GF-D8 (cell line): ENCODE measurements at regions not wholly inside any gene's neighbourhood (a gene's known extent, or its start where the extent isn't known, plus 50 kb on each side); places are given as distances from the start of the nearest gene placed in this dataset.
A peak's percentile ranks its signal among the peaks of the same experiment; 100 is the strongest.

Source experiments
- DNase-seq: peaks from one replicate; lab custom pipeline; 2025; lab: John Stamatoyannopoulos, UW

DNA sequence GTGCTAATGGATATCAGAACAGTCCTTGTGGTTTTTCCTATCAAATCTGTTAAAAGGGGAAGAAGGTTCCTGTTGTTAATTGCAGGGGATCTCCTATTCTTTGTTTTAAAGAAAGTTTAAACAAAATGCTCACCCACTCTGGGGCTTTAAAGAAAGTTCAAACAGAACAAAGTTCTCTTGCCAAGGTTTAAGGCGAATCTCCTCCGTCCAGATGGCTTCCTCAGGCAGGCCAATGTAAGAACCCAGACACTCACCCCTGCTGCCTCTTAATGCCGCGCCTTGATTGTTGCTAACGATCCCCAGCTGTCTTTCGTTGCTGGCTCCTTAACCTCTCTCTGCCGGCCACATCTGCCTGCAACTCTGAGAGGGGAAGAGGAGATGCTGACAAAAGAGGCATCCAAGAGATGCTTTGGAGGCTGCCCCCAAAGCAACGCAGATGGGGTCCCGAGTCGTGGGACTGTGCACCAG is 235.0 kb upstream of the PRDM1 start:
- DNase-seq: no peak

DNA sequence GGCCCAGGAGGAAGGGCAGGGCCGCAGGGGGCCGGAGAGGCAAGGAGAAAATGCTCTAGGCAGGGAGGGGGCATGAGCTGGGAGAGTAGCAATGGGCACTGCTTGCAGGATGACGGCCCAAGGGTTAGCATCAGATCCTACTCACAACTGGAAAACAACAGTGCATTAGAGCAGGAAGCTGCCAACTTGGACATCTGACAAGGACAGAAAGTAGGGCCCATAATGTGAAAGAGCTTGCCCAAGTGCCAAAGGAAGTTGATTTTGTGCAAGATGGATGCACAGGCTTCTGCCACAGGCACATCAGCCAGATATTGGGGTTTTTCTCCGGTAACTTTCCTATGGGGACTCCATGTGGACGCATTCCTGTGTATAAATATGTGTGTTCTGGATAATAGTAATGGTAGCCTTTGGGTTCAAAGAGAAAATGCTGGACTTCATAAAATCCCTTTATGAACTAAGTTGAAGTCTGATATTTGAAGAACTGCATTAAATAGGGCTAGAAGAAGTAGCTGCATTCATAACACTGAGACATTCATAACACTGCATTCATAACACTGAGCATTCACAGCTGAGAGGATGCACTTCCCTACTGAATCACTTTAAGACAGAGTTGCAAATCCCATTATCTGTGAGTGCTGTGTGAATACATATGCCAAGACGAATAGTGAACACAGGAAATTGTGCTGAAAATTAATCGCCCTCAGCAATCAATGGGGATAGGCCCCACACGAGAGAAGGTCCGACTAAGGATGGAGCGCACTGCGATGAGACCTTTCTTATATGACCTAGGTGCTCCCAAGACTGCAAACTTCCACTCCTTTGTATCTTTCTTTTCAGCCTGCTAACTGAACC is 235.6 kb upstream of the PRDM1 start:
- DNase-seq: no peak

DNA sequence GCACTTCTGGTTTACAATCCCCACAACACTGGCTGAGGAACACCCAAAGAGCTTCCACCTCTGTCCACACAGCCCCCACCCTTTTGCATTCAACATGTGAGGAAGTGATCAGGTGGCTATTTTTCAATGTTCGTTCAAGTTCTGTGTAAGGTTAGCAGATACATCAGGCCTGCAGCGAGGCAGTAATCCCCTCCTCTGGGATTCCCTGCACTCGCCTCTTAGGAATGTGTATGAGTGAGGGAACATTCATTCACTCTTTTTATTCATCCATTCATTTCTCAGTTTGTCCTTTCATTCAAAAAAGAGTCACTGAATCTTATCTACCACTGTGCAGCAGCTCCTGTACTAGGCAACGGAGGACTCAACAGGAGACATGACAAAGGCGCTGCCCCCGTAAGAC is 236.4 kb upstream of the PRDM1 start:
- DNase-seq: no peak

DNA sequence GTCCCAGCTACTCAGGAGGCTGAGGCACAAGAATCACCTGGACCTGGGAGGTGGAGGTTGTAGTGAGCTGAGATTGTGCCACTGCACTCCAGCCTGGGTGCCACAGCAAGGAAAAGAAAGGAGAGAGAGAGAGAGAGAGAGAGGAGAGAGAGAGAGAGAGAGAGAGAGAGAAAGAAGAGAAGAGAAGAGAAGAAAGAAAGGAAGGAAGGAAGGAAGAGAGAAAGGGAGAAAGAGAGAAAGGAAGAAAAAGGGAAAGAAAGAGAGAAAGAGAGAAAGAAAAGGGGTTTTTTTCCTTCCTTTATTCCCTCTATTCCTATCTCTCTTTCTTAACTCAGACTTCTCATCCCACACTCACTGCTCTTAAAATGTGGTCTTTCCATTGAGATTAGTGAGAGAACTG is 238.7 kb upstream of the PRDM1 start:
- no peak for DNase-seq

DNA sequence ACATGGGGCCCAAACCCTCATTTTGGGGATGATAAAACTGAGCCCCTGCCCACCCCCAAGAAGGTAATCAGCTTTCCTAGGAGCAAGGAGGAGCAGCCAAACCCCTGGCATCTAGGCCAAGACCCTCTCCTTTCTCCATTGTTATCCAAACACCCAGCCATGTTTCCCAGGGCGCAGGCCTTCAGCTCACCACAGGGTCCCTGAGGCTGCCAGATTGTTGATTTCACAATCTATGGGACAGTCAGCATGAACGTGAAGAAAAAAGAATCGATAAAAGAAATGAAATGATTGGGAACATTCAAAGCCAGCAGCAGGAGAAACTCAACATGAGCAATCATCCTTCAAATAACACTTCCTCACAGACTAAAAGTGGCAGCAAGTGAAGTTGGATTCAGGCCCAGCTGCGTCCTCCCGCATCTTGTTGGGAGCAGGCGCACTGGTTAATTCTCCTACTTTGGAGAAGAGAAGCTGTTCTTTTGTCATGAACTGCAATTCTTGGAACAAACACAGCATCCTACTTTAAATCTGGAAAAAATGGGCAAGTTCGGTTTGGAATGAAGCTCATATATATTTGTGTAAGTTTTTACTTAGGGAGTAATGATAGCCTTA is 241.8 kb upstream of the PRDM1 start:
- no peak for DNase-seq

DNA sequence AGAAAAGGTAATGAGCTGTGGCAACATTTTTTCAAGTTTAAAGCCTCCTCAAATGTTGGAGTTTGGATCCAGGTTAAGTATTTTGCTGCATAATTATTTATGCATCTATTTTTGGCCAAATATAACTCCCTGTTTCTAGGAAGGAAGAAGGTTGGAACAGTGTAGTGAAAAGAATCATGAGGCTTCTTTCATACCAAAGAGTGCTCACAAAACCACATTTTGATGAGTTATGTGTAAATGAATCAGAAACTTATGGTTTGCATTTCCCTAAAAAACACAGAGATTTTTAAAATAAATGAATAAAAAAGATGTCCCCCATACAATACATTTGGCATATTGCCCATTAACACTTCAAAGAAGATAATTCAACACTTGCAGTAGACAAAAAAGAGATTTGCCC is 246.9 kb upstream of the PRDM1 start:
- DNase-seq: no peak

DNA sequence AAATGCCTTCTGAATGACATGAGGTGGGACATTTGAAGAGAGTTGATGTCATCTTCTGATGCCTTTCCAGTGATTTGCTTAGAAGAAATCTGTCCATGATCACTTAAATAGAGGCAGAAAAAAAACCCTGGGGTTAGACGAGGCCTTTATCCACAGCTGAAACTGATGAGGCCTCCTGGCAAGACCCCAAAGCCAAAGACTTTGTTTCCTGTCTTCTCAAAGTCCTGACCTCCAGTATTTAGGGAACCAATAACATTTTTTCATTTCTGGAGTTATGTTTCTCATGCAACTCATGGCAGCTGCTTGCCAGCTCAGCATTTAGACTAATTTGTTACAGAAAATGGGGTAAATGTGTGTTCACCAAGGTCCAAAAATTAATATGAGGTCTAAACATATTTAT is 248.0 kb upstream of the PRDM1 start:
- no peak for DNase-seq

DNA sequence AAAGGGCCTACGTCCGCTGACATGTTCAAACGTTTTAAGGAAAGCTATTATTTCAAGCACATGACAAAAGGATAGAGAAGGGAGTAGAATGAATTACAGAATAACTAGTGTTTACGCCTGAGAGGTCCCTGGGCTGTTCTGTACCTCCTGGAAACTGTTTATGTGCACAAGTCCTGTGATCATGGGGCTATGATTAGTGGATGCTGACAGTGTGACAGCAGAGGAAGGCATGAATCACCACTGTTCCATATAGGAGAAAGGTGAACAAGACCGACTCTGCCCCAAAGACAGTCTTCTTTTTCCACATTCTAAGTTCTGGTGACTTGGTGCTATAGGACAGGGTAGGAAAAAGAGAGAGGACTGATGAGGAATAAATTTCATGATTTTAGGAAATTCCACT is 249.2 kb upstream of the PRDM1 start:
- DNase-seq: no peak

DNA sequence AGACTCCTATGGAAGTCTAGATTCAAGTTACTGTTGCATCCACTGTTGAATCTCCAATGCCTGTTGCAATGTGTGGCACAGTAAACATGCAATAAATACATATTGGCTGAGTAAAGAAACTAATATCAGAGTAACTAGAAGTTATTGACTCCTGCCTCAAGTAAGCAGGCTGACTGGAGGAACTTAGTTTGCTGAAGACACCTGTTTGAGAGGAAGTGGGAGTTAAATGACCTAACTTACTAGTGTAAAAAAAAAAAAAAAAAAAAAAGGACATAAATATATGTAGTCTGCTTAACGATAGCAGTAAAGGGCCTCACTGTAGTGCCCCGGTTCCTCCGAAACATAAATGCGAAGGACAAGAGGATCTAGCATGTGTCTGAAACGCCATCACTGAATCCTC is 249.8 kb upstream of the PRDM1 start:
- no peak for DNase-seq

DNA sequence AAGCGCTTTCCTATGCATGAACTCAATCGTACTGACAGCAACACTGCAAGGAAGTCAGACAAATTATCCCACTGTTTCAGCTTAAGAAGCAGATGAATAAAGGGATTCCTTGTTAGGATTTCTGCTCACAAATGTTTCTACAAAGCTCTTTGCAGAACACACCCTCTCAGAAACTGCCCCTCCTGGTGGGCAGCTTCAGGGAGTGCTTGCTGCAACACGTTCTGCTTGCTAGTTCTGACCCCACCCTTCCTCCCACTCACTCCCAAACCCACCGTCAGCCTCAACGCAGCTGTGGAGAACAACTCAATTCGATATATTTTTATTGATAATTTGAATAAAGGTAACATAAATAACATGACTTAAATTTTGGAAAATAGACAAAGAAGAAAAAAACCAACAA is 250.8 kb upstream of the PRDM1 start:
- no peak for DNase-seq

DNA sequence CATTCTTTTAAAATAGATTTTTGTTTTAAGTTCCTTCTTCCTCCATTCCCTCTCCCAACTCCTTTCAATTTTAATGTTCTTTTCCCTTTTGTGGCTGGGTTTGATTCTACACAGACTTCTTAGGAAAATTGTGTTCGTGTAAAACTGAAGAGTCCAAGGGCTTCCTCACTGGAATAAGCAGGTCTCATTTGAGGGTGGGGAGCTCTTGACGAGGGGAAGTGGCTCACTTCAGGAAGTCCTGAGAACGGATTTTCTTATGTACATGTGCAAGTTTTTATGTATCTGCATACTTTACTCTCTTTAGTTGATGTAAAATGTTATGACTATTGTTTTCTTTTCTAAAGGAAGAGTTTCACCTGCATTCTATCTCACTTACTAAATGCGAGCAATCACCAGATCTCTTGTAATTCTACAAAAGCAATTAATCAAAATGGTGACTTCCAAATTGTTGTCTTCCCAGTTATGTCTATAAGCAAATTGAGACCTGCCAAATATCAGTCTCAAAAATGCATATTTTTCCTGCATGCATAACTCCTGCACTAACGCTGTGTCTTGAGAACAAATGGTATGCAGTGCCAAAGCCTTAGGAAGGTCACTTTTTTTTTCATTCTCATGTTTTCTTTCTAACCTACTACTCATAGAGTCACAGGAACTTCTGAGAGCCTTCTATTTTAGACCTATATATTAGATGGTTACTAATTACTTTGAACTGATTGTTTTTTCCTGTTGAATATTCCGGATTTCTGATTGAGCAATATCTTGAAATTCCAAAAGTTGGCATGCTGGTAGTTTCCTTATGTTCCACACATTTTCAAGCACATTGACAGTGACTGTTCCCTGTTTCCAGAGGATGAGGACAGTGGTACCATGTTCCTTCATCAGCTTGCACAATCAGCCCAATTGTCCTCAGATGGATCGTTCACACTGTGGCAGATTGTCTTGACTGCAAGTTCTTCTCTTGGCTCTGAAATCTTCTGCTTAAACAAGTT is 251.9 kb upstream of the PRDM1 start:
- DNase-seq: no peak

DNA sequence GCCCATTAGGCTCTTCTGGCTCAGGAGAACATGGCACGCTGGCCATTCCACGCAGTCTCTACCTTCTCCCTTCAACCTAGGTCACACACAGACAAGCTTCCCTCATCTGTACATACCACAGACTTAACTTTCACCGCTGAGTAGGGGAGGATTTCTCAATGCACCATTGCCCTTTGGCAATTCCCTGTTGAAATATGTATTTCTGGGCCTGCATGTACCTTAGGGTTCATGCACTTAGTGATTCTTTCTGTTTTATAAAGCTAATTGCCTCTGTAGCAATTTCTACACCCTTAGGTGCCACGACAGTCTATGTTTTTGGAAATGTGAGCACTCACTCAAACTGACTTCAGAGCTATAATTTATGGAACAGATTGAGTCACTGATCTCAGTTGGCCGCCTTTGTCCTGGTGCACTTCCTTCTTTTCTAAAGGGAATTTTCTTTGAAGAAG is 253.8 kb upstream of the PRDM1 start:
- DNase-seq: peak; percentile 78

DNA sequence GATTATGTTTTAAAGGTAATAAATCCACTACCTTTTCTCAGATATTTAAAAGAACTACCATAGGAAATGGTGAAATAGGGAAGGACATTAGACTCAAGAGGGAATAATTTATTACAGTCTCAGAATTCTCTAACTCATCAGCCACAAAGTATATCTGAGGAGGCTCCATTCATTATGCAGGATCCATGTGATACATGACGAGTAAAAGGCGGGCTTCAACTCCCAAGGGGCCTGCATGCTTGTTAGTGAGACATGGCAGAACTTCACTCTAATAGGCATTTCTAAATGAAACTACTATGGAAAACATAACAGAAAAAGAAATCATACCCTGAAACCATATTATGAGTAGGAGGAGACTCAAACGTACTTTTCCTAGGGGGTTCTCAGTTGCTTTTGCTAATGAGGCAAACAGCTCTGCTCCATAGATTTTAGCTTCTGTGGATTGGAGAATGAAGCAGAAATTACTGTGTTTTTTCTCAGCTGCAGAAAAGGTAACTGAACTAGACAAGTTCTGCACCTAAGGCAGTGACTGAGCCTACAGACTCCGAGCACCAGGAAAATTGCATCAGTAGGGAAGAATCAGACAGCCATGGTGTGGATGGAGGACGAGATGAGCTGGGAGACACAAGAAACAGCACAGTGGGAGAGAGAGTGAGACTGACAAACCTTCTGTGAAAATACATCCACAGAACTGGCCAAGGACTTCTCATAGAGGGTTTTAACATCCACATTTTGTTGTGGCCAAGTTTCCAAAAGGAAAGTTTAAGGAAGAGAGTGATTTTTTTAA is 254.6 kb upstream of the PRDM1 start:
- no peak for DNase-seq

DNA sequence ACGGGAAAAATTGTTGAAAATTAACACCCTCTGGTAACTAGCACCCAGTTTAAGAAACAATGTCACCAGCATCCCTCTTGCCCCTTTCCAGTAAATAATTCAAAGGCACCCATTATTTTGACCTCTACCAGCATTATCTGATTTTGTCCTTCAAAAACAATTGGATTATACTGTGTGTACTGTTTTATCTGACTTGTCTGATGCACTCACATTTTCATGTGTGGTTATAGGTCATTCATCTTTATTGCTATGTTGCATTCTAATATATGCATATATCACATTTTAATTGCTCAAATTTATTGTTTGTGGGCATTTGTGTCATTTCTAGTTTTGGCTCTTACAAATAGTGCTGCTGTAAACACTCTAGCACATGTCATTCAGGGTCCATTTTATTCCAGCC is 260.9 kb upstream of the PRDM1 start:
- DNase-seq: no peak

DNA sequence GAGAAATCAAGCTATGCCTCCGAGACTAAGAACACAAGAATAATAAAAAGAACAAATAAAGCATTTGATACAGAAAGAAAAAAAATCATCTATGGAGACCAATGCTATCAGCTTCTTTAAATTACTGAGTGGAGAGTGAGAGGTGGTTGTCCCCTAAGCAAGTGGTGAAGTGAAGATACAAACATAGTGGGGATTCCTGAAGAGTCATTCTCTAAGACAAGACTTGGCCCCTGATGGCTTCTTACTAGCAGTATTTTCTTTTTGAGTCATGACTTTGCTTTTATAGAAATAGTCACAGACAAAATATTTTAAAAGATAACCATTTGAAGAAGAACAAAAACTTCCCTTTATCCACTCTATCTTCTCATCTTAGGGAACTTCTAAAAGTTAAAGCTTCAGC is 261.4 kb upstream of the PRDM1 start:
- DNase-seq: no peak

DNA sequence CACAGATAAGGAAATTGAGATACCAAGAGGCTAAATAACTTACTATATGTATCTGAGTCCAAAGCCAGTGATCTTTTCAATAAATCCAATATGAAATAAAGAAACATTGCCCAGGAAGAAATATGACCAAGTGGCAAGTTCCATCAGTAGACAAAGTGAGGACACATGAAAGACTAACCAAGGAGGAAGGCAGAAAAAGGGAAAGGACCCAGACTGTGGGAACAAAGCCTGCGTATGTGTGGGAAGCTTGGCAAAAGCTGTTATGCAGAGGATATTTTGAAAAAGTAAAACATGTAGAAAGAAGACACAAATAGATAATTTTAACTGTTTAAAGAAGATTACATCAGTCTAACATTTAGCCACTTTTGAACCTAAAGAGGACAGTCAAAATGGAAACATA is 264.4 kb upstream of the PRDM1 start:
- no peak for DNase-seq

DNA sequence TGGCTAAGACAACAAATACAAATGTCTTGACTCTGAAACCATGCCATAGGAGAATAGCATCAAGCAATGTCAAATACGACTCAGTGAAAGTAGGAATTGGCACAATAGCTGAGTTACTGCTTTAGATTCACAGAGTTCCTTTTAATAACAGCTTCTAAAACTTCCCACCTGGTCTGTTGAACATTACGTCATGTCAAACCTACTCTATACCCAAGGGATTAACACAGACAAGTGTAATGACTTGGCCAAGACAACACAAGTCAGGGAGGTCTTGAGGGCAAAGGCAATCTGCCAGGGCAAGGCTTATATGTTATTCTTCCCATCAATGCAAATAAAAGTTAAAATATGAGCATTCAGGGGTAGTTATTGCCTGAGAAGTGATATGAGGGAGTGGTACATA is 265.1 kb upstream of the PRDM1 start:
- no peak for DNase-seq

DNA sequence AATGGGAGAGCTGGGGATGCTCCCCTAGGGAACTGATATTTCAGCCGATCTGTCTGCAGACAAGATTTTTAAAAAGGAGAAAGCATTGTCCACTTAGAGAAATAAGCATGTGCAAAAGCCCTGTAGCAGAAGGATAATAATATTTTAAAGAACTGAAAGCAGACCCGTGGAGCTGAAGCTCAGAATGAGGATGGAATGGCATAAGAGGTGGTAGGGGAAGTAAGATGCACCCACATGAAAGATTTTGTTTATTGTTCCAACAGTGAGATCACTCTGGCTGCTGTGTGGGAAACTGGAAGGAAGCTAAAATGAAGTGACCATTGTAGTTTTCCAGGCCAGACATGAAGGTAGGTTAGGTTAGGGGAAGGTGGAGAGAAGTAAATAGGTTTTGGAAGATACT is 266.4 kb upstream of the PRDM1 start:
- DNase-seq: no peak

DNA sequence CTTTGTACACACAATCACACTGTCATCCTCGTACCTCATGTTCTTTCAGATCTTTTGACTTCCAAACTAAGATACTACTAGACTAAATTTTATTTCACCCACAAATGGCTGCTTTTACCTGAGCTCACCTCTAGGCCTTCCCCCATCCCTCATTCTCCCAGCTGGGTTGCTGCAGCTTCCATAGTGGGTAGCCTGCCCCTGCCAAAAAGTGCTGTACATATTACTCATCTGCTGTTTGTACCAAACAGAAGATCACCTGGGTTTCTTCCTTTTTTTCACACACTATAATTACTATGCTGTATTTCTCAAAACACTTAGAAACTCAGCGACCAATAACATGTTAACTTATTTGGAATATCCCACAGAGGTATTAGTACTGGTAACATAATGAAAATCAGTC is 267.6 kb upstream of the PRDM1 start:
- no peak for DNase-seq

DNA sequence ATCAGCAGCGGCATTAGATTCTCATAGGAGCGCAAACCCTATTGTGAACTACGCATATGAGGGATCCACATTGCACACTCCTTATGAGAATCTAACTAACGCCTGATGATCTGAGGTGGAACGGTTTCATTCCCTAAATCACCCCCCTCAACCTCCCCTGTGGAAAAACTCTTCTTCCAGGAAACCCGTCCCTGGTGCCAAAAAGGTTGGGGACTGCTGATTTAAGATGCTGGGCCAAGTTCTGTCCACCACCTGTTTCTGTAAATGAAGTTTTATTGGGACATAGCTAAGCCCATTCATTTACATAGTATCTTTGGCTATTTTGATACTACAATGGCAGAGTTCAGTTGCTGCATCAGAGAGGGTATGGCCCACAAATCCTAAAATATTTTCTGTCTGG is 268.2 kb upstream of the PRDM1 start:
- no peak for DNase-seq

DNA sequence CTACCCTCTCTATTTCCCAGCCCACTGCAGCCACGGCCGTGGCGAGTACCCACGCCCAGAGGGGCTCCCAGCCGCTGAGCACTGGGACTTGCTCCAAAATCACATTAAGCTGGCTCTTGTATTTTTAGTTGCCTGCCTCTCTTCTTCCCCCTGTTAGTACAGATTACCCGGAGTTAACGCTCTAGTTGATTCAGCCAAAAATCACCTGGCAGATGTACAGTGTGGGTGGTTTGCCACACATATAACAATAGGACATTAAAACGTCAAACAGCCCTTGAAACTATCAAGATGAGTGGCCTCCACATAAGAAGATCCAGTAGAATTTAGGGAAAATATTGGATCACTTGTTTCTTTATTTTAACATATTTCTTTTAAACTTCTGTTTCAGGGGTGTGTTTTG is 268.8 kb upstream of the PRDM1 start:
- DNase-seq: no peak

DNA sequence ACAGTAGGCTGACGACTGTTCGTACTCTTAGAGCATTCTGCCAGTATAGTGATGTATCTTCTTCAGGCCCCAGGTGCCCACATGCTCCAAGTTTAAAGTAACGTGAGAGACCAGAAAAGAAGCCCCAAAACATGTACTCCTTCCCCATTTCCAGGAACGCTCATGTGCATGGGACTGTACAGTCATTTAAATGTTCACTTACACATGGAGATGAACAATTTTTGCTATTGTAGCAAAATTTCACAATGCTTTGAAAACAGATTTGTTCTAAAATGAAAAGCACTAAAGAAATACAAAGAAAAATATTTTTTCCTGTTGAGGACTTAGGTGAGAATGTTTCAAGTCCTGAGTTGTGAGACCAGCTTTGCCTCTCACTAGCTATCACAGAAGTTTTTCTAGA is 269.3 kb upstream of the PRDM1 start:
- no peak for DNase-seq
